WTC11 (cell line): ENCODE measurements at regions not wholly inside any gene's neighbourhood (a gene's known extent, or its start where the extent isn't known, plus 50 kb on each side); places are given as distances from the start of the nearest gene placed in this dataset.

Experiments
- ATAC-seq: fragments of 200-7000 bp; cut with Tn5 transposase; 2 replicates; pipeline ENCODE4 v1.10.0; 2021; ENCODE audit warnings: mild to moderate bottlenecking, moderate library complexity
- CTCF ChIA-PET: fragments of 300-600 bp; sonication (Branson Sonifier 250); formaldehyde crosslinking; loops from one replicate; lab custom pipeline; 2021; ENCODE audit warnings: antibody characterized with exemption; lab: Charles Lee
- POLR2A ChIA-PET: fragments of 350-600 bp; sonication (Branson Sonifier 250); formaldehyde crosslinking; loops from one replicate; lab custom pipeline; 2021; ENCODE audit warnings: antibody characterized with exemption; lab: Charles Lee
- DNase-seq: peaks from one replicate; pipeline ENCODE4 v3.0.0; 2021; ENCODE audit warnings: low spot score
- H3K27ac Mint-ChIP-seq: 2 replicates; pipeline ENCODE4 v1.8.0; 2021; ENCODE audit warnings: mixed read lengths
- H3K27me3 Mint-ChIP-seq: 2 replicates; pipeline ENCODE4 v1.8.0; 2021; ENCODE audit warnings: low read depth, mild to moderate bottlenecking, moderate library complexity, mixed read lengths
- H3K36me3 Mint-ChIP-seq: 2 replicates; pipeline ENCODE4 v1.8.0; 2021; ENCODE audit warnings: mixed read lengths
- H3K4me1 Mint-ChIP-seq: 2 replicates; pipeline ENCODE4 v1.8.0; 2022; ENCODE audit warnings: mixed read lengths
- H3K4me3 Mint-ChIP-seq: 2 replicates; pipeline ENCODE4 v1.8.0; 2021; ENCODE audit warnings: mild to moderate bottlenecking, moderate library complexity, mixed read lengths
- H3K9me3 Mint-ChIP-seq: 2 replicates; pipeline ENCODE4 v1.8.0; 2021; ENCODE audit warnings: mixed read lengths
- ATF1 ChIP-seq: sonication (generic); formaldehyde crosslinking; IDR thresholded peaks from 2 replicates; pipeline ENCODE4 v1.8.1; 2023; ENCODE audit warnings: mild to moderate bottlenecking, moderate library complexity, missing genetic modification reagents
- CBFB ChIP-seq: sonication (generic); formaldehyde crosslinking; IDR thresholded peaks from 2 replicates; pipeline ENCODE4 v1.8.1; 2022; ENCODE audit warnings: mild to moderate bottlenecking, low read depth, missing genetic modification reagents
- E2F4 ChIP-seq: sonication (generic); formaldehyde crosslinking; IDR thresholded peaks from 2 replicates; pipeline ENCODE4 v1.8.1; 2022; ENCODE audit warnings: low read depth, mild to moderate bottlenecking, moderate library complexity, missing genetic modification reagents, borderline replicate concordance
- E2F5 ChIP-seq: sonication (generic); formaldehyde crosslinking; IDR thresholded peaks from 2 replicates; pipeline ENCODE4 v1.8.1; 2022; ENCODE audit warnings: mild to moderate bottlenecking, moderate library complexity, missing genetic modification reagents
- HMGXB4 ChIP-seq: sonication (generic); formaldehyde crosslinking; IDR thresholded peaks from 2 replicates; pipeline ENCODE4 v1.8.1; 2023; ENCODE audit warnings: mild to moderate bottlenecking, moderate library complexity, missing genetic modification reagents
- MAX ChIP-seq: sonication (generic); formaldehyde crosslinking; IDR thresholded peaks from 2 replicates; pipeline ENCODE4 v1.8.0; 2022; ENCODE audit warnings: mild to moderate bottlenecking, missing genetic modification reagents
- NR1H2 ChIP-seq: sonication (generic); formaldehyde crosslinking; IDR thresholded peaks from 2 replicates; pipeline ENCODE4 v1.9.0; 2021; ENCODE audit warnings: mild to moderate bottlenecking, moderate library complexity, missing genetic modification reagents
- NR2C2 ChIP-seq: sonication (generic); formaldehyde crosslinking; IDR thresholded peaks from 2 replicates; pipeline ENCODE4 v1.8.0; 2022; ENCODE audit warnings: mild to moderate bottlenecking, missing genetic modification reagents
- PRRX2 ChIP-seq: fragments of 250-450 bp; sonication (Bioruptor Pico); IDR thresholded peaks from 2 replicates; pipeline ENCODE4 v1.8.0; 2021; ENCODE audit warnings: mild to moderate bottlenecking
- SMAD4 ChIP-seq: sonication (generic); formaldehyde crosslinking; IDR thresholded peaks from 2 replicates; pipeline ENCODE4 v1.8.0; 2022; ENCODE audit warnings: mild to moderate bottlenecking, missing genetic modification reagents
- TEAD4 ChIP-seq: sonication (generic); formaldehyde crosslinking; IDR thresholded peaks from 2 replicates; pipeline ENCODE4 v1.8.0; 2022; ENCODE audit warnings: mild to moderate bottlenecking, missing genetic modification reagents
- TP53 ChIP-seq: sonication (generic); formaldehyde crosslinking; IDR thresholded peaks from 2 replicates; pipeline ENCODE4 v1.8.1; 2023; ENCODE audit warnings: mild to moderate bottlenecking, missing genetic modification reagents
- USF1 ChIP-seq: sonication (generic); formaldehyde crosslinking; IDR thresholded peaks from 2 replicates; pipeline ENCODE4 v1.8.0; 2022; ENCODE audit warnings: mild to moderate bottlenecking, missing genetic modification reagents
- USF2 ChIP-seq: sonication (generic); formaldehyde crosslinking; IDR thresholded peaks from 2 replicates; pipeline ENCODE4 v1.8.1; 2023; ENCODE audit warnings: mild to moderate bottlenecking, missing genetic modification reagents, moderate library complexity
- ZNF121 ChIP-seq: sonication (generic); formaldehyde crosslinking; IDR thresholded peaks from 2 replicates; pipeline ENCODE4 v1.8.0; 2023; ENCODE audit warnings: missing genetic modification reagents
- ZNF138 ChIP-seq: sonication (generic); formaldehyde crosslinking; conservative IDR thresholded peaks from 2 replicates; pipeline ENCODE4 v1.8.1; 2022; ENCODE audit warnings: mild to moderate bottlenecking, moderate library complexity, missing genetic modification reagents
- ZNF263 ChIP-seq: sonication (generic); formaldehyde crosslinking; IDR thresholded peaks from 2 replicates; pipeline ENCODE4 v1.8.1; 2022; ENCODE audit warnings: low read depth, mild to moderate bottlenecking, moderate library complexity, missing genetic modification reagents
- ZNF317 ChIP-seq: sonication (generic); formaldehyde crosslinking; IDR thresholded peaks from 2 replicates; pipeline ENCODE4 v1.8.1; 2023; ENCODE audit warnings: low read depth, mild to moderate bottlenecking, moderate library complexity, missing genetic modification reagents, borderline replicate concordance
- ZNF671 ChIP-seq: fragments of 250-450 bp; sonication (Bioruptor Pico); IDR thresholded peaks from 2 replicates; pipeline ENCODE4 v1.8.0; 2021; ENCODE audit warnings: mild to moderate bottlenecking
- TF ChIP-seq, protein P1 (sequence below): fragments of 250-450 bp; sonication (Bioruptor Pico); IDR thresholded peaks from 2 replicates; pipeline ENCODE4 v1.9.0; 2021; ENCODE audit warnings: mild to moderate bottlenecking, borderline replicate concordance
- TF ChIP-seq, protein P2 (sequence below): sonication (generic); formaldehyde crosslinking; IDR thresholded peaks from 2 replicates; pipeline ENCODE4 v1.8.1; 2023; ENCODE audit warnings: mild to moderate bottlenecking, missing genetic modification reagents
- TF ChIP-seq, protein P3 (sequence below): sonication (generic); formaldehyde crosslinking; conservative IDR thresholded peaks from 2 replicates; pipeline ENCODE4 v1.8.1; 2022; ENCODE audit warnings: mild to moderate bottlenecking, missing genetic modification reagents
- TF ChIP-seq, protein P4 (sequence below): fragments of 250-450 bp; sonication (Bioruptor Pico); IDR thresholded peaks from 2 replicates; pipeline ENCODE4 v1.9.0; 2021; ENCODE audit warnings: moderate library complexity, mild to moderate bottlenecking, inconsistent platforms, borderline replicate concordance
- TF ChIP-seq, protein P5 (sequence below): sonication (generic); formaldehyde crosslinking; IDR thresholded peaks from 2 replicates; pipeline ENCODE4 v1.8.1; 2023; ENCODE audit warnings: mild to moderate bottlenecking, missing genetic modification reagents, moderate library complexity

GRCh38 chr6:90644492-90644891 lies 57.6 kb upstream of the MAP3K7 start (continued):
- TF ChIP-seq, protein P1, sequence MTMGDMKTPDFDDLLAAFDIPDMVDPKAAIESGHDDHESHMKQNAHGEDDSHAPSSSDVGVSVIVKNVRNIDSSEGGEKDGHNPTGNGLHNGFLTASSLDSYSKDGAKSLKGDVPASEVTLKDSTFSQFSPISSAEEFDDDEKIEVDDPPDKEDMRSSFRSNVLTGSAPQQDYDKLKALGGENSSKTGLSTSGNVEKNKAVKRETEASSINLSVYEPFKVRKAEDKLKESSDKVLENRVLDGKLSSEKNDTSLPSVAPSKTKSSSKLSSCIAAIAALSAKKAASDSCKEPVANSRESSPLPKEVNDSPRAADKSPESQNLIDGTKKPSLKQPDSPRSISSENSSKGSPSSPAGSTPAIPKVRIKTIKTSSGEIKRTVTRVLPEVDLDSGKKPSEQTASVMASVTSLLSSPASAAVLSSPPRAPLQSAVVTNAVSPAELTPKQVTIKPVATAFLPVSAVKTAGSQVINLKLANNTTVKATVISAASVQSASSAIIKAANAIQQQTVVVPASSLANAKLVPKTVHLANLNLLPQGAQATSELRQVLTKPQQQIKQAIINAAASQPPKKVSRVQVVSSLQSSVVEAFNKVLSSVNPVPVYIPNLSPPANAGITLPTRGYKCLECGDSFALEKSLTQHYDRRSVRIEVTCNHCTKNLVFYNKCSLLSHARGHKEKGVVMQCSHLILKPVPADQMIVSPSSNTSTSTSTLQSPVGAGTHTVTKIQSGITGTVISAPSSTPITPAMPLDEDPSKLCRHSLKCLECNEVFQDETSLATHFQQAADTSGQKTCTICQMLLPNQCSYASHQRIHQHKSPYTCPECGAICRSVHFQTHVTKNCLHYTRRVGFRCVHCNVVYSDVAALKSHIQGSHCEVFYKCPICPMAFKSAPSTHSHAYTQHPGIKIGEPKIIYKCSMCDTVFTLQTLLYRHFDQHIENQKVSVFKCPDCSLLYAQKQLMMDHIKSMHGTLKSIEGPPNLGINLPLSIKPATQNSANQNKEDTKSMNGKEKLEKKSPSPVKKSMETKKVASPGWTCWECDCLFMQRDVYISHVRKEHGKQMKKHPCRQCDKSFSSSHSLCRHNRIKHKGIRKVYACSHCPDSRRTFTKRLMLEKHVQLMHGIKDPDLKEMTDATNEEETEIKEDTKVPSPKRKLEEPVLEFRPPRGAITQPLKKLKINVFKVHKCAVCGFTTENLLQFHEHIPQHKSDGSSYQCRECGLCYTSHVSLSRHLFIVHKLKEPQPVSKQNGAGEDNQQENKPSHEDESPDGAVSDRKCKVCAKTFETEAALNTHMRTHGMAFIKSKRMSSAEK (CRISPR knock-in tag) = no peak
- TF ChIP-seq, protein P2, sequence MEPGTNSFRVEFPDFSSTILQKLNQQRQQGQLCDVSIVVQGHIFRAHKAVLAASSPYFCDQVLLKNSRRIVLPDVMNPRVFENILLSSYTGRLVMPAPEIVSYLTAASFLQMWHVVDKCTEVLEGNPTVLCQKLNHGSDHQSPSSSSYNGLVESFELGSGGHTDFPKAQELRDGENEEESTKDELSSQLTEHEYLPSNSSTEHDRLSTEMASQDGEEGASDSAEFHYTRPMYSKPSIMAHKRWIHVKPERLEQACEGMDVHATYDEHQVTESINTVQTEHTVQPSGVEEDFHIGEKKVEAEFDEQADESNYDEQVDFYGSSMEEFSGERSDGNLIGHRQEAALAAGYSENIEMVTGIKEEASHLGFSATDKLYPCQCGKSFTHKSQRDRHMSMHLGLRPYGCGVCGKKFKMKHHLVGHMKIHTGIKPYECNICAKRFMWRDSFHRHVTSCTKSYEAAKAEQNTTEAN (CRISPR knock-in tag) = no peak
- no peak for TF ChIP-seq NR1H2 (CRISPR knock-in tag)
- no peak for TF ChIP-seq USF2 (CRISPR knock-in tag)
- no peak for TF ChIP-seq ZNF317 (CRISPR knock-in tag)
- no peak for TF ChIP-seq USF1 (CRISPR knock-in tag)
- no peak for TF ChIP-seq SMAD4 (CRISPR knock-in tag)
- no peak for TF ChIP-seq HMGXB4 (CRISPR knock-in tag)
- TF ChIP-seq, protein P3, sequence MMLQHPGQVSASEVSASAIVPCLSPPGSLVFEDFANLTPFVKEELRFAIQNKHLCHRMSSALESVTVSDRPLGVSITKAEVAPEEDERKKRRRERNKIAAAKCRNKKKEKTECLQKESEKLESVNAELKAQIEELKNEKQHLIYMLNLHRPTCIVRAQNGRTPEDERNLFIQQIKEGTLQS (CRISPR knock-in tag) = no peak
- TF ChIP-seq CBFB (CRISPR knock-in tag) = no peak
- no peak for TF ChIP-seq ATF1
- TF ChIP-seq ZNF671 = no peak
- TF ChIP-seq ZNF121 = no peak
- TF ChIP-seq E2F5 = no peak
- no peak for TF ChIP-seq PRRX2 (CRISPR knock-in tag)
- TF ChIP-seq ZNF138 = no peak
- TF ChIP-seq ZNF263 (CRISPR knock-in tag) = no peak
- TF ChIP-seq, all 79 proteins: peak for 0

DNA sequence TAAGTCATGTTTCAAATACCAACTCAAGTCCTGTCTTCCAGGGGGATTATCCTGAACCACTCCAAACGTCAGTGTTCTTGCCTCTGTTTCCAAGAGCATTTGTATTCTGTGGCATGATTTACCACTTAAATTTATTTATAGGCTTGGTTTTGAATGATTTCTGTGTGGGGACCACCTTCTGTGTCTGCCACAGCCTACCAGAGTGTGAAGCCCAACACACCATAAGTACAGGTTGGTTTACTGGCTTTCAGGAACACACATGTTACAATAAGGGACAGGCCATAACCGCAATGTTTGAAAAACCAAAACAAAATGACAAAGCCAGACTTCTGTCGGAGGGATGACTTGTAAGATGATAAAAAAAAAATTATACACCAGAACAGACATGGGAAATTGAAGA lies 56.5 kb upstream of the MAP3K7 start:
- POLR2A ChIA-PET = no interaction called here
- CTCF ChIA-PET = no interaction called here
- Mint-ChIP-seq H3K4me3 (no peak overlapping the region), H3K27ac (no peak overlapping the region), H3K4me1 (peaks cover 13% of the 10 kb centered on the region), H3K9me3 (peaks cover 16% of the 10 kb centered on the region), H3K27me3 (no peaks in the 10 kb centered on the region), H3K36me3 (peaks cover 7% of the 10 kb centered on the region)
- DNase-seq = no peak
- ATAC-seq = no peak
- TF ChIP-seq MAX (CRISPR knock-in tag) (no peak), E2F5 (no peak), E2F4 (CRISPR knock-in tag) (no peak), TEAD4 (no peak), NR2C2 (no peak), TP53 (CRISPR knock-in tag) (no peak)
- TF ChIP-seq, protein P4, sequence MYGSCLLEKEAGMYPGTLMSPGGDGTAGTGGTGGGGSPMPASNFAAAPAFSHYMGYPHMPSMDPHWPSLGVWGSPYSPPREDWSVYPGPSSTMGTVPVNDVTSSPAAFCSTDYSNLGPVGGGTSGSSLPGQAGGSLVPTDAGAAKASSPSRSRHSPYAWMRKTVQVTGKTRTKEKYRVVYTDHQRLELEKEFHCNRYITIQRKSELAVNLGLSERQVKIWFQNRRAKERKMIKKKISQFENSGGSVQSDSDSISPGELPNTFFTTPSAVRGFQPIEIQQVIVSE (CRISPR knock-in tag) = no peak
- TF ChIP-seq, protein P5, sequence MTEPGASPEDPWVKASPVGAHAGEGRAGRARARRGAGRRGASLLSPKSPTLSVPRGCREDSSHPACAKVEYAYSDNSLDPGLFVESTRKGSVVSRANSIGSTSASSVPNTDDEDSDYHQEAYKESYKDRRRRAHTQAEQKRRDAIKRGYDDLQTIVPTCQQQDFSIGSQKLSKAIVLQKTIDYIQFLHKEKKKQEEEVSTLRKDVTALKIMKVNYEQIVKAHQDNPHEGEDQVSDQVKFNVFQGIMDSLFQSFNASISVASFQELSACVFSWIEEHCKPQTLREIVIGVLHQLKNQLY (CRISPR knock-in tag) = no peak
